ENCODE measurements at regions not wholly inside any gene's neighbourhood (a gene's known extent, or its start where the extent isn't known, plus 50 kb on each side); places are given as distances from the start of the nearest gene placed in this dataset.

DNA sequence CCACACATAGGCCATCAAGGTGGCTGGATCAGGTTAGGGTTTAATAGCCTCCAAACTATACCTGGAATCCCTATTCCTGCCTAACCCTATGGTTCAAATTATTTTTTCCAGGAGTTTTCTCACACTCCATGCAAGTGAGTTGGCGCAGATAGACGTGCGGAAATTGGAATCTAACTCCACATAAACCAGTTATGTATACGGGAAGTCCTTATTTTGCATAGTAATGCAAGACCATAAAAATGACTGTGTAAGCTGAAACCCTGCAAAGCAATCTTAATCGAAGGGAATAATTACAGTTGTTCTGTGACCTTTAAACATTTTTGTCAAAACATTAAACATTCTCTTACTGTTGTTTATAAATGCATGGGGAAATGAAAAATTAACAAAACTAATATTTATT is 200.1 kb upstream of the SIX2 start:
- no peak for DNase-seq

DNA sequence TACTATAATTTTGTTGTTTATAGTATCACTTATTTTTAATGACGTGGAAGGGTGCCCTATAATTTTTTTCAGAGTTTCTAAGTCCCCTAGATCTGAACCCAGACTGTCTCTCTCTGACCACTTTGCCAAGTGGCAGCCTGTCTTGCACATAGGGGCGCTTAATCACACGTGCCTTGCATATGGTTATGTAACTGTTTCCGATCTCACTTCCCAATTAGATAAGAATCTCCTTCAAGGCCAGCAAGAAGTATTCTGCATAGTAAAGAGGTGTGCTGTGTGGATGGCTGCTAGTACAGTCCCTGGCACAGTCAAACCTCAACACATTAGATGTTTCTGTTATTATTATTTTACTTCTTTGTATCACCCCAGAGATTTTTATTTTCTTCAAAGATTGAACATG is 197.8 kb upstream of the SIX2 start:
- DNase-seq = no peak

DNA sequence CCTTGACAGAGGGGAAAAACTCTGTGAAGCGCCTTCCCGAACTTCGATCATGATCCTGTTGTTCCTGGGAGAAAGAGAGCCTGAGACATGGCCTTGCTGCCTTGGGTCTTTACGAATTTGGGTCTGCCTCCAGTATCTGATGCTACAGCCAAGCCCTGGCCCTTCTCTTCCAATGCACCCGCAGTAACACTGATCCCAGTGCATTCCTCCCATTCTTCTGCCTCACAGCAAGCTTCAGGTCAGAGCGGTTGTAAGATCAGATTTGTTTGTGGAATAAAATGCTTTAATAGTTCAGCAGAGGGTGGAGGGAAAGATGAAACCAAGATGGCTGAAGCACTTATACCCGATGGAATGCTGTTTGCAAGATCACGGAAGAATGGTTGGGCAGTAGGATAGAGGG is 196.7 kb upstream of the SIX2 start:
- DNase-seq = no peak

GRCh38 chr2:45205480-45205879 is 196.2 kb upstream of the SIX2 start:
- DNase-seq = no peak

GRCh38 chr2:45203400-45203799 is 194.1 kb upstream of the SIX2 start:
- DNase-seq = no peak

DNA sequence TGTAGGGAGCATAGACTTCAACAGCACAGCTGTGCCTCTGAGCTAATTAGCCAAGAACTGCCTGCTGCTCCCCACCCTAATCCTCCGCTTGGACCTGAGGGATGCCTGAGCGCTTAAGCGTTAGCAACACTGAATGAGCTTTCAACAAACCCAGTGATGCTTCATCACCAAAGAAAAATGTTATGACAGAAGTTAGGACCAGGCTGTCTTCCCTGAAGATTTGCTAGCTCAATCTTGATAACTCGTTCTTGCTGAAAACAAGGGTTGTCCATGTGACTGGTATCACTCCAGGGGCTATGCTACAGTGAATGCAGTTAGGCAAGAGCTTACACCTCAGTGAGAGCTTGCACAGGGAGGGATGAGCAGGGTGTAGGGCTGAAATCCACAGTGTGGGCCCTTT is 190.7 kb upstream of the SIX2 start:
- no peak for DNase-seq

DNA sequence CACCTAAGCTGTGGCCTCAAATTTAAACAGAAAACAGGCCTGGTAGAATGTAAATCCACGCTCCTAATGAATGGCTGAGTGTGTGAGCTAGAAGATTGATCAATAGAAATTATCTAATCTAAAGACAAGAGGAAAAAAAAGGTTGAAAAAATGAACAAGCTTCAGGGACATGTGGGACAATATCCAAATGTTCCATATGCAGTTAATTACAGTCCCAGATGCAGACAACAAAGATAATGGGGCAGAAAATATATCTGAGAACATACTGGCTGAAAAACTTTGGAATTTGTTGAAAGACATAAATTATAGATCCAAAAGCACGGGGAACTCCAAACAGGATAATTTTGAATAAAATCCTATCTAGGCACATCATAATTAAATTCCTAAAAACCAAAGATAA is 186.7 kb upstream of the SIX2 start:
- no peak for DNase-seq

GRCh38 chr2:45194596-45194995 is 185.3 kb upstream of the SIX2 start:
- no peak for DNase-seq

- DNase-seq = no peak
These were observed 184.3 kb upstream of the SIX2 start for GRCh38 chr2:45193581-45193980.

- no peak for DNase-seq
These were observed 183.7 kb upstream of the SIX2 start for GRCh38 chr2:45192991-45193390.

GRCh38 chr2:45192481-45192880 is 183.2 kb upstream of the SIX2 start:
- DNase-seq = no peak

GRCh38 chr2:45191976-45192375 is 182.7 kb upstream of the SIX2 start:
- no peak for DNase-seq

DNA sequence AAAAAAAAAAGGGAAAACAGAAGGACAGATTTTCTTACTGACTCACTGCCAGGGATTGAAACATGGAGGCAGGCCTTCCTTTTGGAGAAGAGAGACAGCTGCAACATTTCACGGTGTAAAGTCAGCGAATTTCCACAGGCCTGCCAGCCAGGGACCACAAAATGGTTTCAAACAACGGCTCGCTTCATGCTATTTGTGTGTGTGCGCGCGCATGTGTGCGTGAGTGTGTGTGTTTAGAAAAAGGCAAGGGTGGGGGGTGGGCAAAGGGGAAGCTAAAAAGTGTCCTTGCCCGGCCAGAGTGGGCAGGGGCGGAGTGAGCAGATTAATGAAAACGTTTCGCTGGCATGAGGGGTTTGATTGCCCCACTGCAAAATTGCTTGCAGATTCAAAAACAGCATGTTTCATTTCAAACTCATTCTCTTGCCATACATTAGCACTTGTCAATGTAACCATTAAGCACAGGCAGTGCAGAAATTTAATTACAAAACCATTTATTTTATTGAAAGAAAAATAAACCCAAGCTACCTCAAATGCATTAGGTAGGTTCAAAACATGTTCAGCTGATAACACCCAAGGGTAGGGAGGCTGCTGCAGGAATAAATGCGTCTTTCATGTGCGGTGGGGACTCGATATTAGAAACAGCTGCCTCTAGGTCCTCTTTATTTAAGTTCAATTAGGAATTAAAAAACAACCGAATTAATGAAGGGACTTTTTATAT is 182.1 kb upstream of the SIX2 start:
- no peak for DNase-seq

- no peak for DNase-seq
These were observed 181.3 kb upstream of the SIX2 start for GRCh38 chr2:45190481-45190942.

DNA sequence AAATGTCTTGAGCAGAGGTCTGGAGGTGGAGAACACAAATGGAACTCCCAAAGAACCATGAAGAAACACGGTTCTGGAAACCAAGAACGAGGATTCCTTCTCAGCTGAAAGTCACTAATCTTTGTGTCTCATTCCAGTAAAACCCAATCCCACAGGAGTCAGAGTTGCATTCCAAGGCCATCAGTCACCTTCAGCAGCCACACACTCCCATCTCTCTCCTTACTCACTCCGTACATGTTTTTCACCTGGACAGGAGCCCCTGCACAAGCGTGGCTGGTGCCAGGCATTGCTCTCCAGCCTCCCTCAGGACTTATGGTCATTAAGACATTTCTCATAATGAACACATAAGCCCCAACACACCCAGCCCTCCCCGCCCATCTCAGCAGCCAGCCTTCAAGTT is 175.4 kb upstream of the SIX2 start:
- DNase-seq = peak; percentile 61

DNA sequence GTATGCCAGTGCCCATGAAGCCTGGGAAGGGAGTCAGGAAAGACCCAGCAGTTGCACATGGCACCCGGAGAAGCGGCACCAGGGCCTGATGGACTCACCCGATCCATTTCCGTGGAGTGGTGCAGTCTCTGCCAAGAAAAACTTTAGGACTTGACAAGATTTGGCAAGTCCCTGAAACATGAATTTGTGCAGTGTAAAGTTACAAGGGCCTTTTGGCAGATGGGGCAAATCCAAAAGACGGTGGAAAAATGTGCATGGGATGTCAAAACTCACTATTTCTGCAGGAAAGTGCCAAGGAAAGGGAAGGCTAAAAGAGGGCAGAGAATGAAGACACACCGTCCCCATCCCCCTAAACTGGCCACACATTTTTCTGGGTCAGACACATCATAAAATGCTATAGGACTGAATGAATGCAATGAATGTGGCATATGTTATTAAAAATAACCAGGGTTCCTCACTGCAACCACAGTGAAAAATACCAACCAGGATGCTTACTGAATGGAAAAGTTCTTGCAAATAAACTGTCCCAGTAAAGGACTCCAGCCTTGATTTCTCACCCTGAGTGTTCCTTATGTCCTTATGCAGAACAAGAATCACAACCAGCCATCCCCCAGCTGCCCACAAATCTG is 173.5 kb upstream of the SIX2 start:
- no peak for DNase-seq

GRCh38 chr2:45180779-45181178 is 171.5 kb upstream of the SIX2 start:
- DNase-seq = no peak

DNA sequence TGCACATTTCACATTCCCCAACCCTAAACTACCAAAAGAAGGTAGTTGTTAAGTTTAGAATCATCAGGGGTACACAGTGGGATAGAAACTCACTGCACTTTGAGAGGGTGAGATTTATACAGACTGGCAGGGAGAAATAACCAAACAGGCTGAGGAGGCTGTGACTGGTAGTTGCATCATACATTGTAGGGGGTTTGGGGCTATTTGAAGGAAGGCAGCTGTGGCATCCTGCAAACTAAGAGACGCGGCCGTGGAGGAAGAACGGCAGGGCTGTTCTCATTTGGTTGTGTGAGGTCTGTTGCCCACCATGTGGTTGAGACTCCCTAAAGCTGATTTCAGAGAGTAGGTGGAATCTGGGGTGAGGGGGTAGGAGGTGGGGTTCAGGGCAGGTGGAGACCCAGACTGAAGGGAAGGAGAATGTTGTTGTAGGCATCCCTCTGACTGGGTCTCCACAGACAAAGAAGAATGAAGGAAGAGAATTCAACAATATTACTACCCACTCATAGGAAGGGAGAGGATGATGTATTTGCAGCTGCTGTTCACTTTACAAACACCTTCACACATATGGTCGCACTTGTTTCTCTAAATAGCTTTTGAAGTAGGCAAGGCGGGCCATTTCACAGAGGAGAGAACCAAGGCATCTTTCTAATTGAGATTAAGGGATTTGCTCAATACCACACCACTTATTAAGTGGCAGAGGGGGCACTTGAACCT is 170.9 kb upstream of the SIX2 start:
- DNase-seq = no peak

DNA sequence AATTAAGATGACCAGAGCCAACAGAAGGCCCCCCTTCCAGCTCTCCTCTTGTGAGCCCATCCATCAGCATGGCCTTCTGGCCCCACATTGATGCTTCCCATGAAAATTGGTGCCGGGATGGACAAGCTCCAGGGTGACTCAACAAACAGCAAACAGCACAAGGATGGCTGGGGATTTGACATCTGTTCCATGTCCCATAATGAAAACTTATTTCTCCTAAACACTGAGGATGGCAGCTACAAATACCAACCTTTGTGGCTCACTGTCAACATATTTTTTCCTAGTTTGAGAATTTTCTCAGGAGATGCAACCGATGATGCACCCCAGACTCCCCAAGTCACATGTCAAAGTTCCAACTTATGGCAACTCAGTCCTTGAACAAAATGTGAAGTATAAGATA is 169.6 kb upstream of the SIX2 start:
- DNase-seq = no peak

GRCh38 chr2:45178359-45178758 is 169.1 kb upstream of the SIX2 start:
- DNase-seq = no peak

DNA sequence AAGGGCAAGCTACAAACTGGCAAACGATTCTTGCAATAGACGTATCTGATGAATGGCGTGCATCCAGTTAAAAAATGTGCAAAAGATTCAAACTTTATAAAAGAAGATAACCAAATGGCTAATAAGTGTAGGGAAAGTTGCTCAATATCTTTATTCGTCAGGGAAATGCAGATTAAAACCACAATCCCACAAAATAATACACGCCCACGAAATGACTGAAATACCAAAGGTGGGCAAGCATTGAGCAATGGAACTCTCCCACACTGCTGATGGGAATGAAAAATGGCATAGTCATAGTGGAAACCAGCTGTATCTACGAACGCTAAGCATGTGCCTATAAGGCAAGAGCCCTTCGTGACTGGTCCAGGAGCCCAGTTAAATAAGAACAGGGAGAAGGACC is 168.6 kb upstream of the SIX2 start:
- no peak for DNase-seq

GRCh38 chr2:45176390-45176789 is 167.1 kb upstream of the SIX2 start:
- no peak for DNase-seq

DNA sequence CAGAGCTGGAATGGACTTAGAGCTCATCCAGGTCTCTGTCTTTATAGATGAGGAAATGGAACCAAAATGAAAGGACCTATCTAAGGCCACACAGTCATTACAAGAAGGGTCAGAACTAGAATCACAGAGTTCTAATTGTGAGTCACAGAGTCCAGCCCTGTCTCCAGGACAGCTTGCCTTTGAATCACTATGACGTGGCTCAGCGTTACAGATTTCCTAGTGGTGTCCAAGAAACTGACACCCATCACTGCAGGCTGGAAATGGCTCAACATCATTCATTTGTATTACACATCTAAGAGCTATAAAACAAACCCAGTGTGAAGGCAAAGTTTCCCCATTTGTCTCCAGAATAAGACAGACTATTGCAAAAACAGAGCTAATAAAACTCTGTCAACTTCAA is 164.3 kb upstream of the SIX2 start:
- DNase-seq = peak; percentile 35

- DNase-seq = no peak
These were observed 163.6 kb upstream of the SIX2 start for GRCh38 chr2:45172760-45173392.

All from 8988T (cell line).